Fibroblast of lung (primary cell): ENCODE measurements at regions not wholly inside any gene's neighbourhood (a gene's known extent, or its start where the extent isn't known, plus 50 kb on each side); places are given as distances from the start of the nearest gene placed in this dataset.

Experiments
- CTCF ChIP-seq, 2 donors: IDR thresholded peaks in 1 of 2; conservative IDR thresholded peaks in 1 of 2; 1 replicate in 1 of 2; 2 replicates in 1 of 2; pipeline ENCODE4 v1.5.1; 2011 to 2012; ENCODE audit warnings: low read length in 2 of 2, control low read depth in 1 of 2, inconsistent platforms in 1 of 2, low read depth in 1 of 2, mild to moderate bottlenecking in 1 of 2
- EZH2 ChIP-seq: IDR thresholded peaks from 2 replicates; pipeline ENCODE4 v1.5.1; 2012; ENCODE audit warnings: low read length, control low read depth, mild to moderate bottlenecking; ENCODE audit errors: missing control alignments

GRCh38 chr1:68570871-68571270 is 74.0 kb upstream of the DEPDC1 start:
- TF ChIP-seq CTCF (conservative IDR thresholded peaks at IDR 0.05 in 1 of 2, IDR thresholded peaks at IDR 0.05 in 1 of 2; ENCODE audit: low read depth in 1 of 2, low read length in 2 of 2) (no peak), EZH2 (no peak)
